ENCODE measurements at regions not wholly inside any gene's neighbourhood (a gene's known extent, or its start where the extent isn't known, plus 50 kb on each side); places are given as distances from the start of the nearest gene placed in this dataset.
"Not testable (repeated sequence)": the region's sequence is repeated elsewhere in the genome, so short reads cannot be mapped to it uniquely, and the experiment has no call there.

GRCh38 chr9:715743-716400, 125.6 kb upstream of the DMRT1 start:
- Histone ChIP-seq H3K36me3 (peaks cover 0 to 26% of the 10 kb centered on the region in 2 donors), H3K9me3 (no peaks in the 10 kb centered on the region), H3K4me1 (peaks cover 4 to 13% of the 10 kb centered on the region in 2 donors), H3K4me3 (no peak overlapping the region), H3K27me3 (no peaks in the 10 kb centered on the region), H3K27ac (no peak overlapping the region)
- intact Hi-C loops (cut with DNase I), result no loop called here
- TF ChIP-seq CTCF (IDR thresholded peaks at IDR 0.05), result no peak
- peak in 2 of 4 donors; percentile 47 to 62 for DNase-seq
- peak; percentile 58 for ATAC-seq

GRCh38 chr9:717722-718121, 123.8 kb upstream of the DMRT1 start:
- Histone ChIP-seq H3K27me3 (no peaks in the 10 kb centered on the region), H3K4me1 (peaks cover 4 to 13% of the 10 kb centered on the region in 2 donors), H3K9me3 (no peaks in the 10 kb centered on the region), H3K27ac (no peak overlapping the region), H3K4me3 (no peak overlapping the region), H3K36me3 (peaks cover 0 to 7% of the 10 kb centered on the region in 2 donors)
- DNase-seq (no peak), ATAC-seq (no peak)
- intact Hi-C loops (cut with DNase I), result no loop called here
- no peak for TF ChIP-seq CTCF (IDR thresholded peaks at IDR 0.05)

- ATAC-seq, result no peak
- H3K36me3 ChIP-seq, result no peaks in the 10 kb centered on the region
- no peaks in the 10 kb centered on the region for H3K27me3 ChIP-seq
- H3K27ac ChIP-seq, result no peak overlapping the region
- TF ChIP-seq CTCF (IDR thresholded peaks at IDR 0.05), result no peak
- intact Hi-C loops (cut with DNase I), result no loop called here
- no peaks in the 10 kb centered on the region for H3K9me3 ChIP-seq
- no peak for DNase-seq
- H3K4me1 ChIP-seq, result peaks cover 4 to 13% of the 10 kb centered on the region in 2 donors
- no peak overlapping the region for H3K4me3 ChIP-seq
These were observed 121.1 kb upstream of the DMRT1 start for GRCh38 chr9:720239-720881.

- Histone ChIP-seq H3K27ac (no peak overlapping the region), H3K27me3 (no peaks in the 10 kb centered on the region)
These were observed 119.0 kb upstream of the DMRT1 start for GRCh38 chr9:722388-722980.

GRCh38 chr9:724461-724860, 117.0 kb upstream of the DMRT1 start:
- H3K4me3 ChIP-seq; H3K27ac ChIP-seq; DNase-seq; H3K36me3 ChIP-seq; H3K27me3 ChIP-seq; intact Hi-C loops (cut with DNase I); ATAC-seq; H3K9me3 ChIP-seq; H3K4me1 ChIP-seq: not testable (repeated sequence)

More at GRCh38 chr9:722388-722980, 119.0 kb upstream of the DMRT1 start:
- peak; percentile 90 for ATAC-seq
- no peak overlapping the region for H3K4me3 ChIP-seq
- no peak for TF ChIP-seq CTCF (IDR thresholded peaks at IDR 0.05)
- peaks cover 0 to 4% of the 10 kb centered on the region in 2 donors for H3K4me1 ChIP-seq
- no peaks in the 10 kb centered on the region for H3K36me3 ChIP-seq
- intact Hi-C loops (cut with DNase I), result no loop called here
- H3K9me3 ChIP-seq, result no peaks in the 10 kb centered on the region
- DNase-seq, result peak in 1 of 4 donors; percentile 46

Data from left lung (tissue), 4 donors.